Liver (tissue), 8 donors: ENCODE measurements at regions not wholly inside any gene's neighbourhood (a gene's known extent, or its start where the extent isn't known, plus 50 kb on each side); places are given as distances from the start of the nearest gene placed in this dataset.

Experiments used
- DNase-seq: peaks from one replicate; pipeline ENCODE4 v3.0.0-alpha.2; 2017; ENCODE audit warnings: low spot score
- H3K27ac ChIP-seq, 2 donors: one replicate each; pipeline ENCODE4 v1.7.0; 2013; ENCODE audit warnings: inconsistent platforms in 2 of 2, low read length in 2 of 2, control low read depth in 1 of 2, low read depth in 1 of 2, mild to moderate bottlenecking in 1 of 2
- H3K27me3 ChIP-seq, 4 donors: one replicate each; pipeline versions ENCODE4 v1.6.1 to v1.7.0; 2013; ENCODE audit warnings: low read length in 3 of 4, inconsistent platforms in 1 of 4, mild to moderate bottlenecking in 1 of 4, moderate library complexity in 1 of 4; ENCODE audit not compliant: control insufficient read depth in 4 of 4, insufficient read depth in 4 of 4
- H3K36me3 ChIP-seq, 4 donors: one replicate each; pipeline versions ENCODE4 v1.6.1 to v1.7.0; 2013; ENCODE audit warnings: low read length in 3 of 4, mild to moderate bottlenecking in 3 of 4, low read depth in 1 of 4, moderate library complexity in 1 of 4; ENCODE audit not compliant: control insufficient read depth in 4 of 4, insufficient read depth in 3 of 4
- H3K4me1 ChIP-seq, 4 donors: one replicate each; pipeline versions ENCODE4 v1.6.1 to v1.7.0; 2013; ENCODE audit warnings: low read length in 3 of 4, mild to moderate bottlenecking in 3 of 4, moderate library complexity in 1 of 4; ENCODE audit not compliant: control insufficient read depth in 4 of 4, insufficient read depth in 4 of 4
- H3K4me3 ChIP-seq, 3 donors: one replicate each; pipeline versions ENCODE4 v1.6.1 to v1.7.0; 2013; ENCODE audit warnings: low read length in 3 of 3, control low read depth in 1 of 3, low read depth in 1 of 3, mild to moderate bottlenecking in 1 of 3
- H3K9ac ChIP-seq, 2 donors: one replicate each; pipeline ENCODE4 v1.7.0; 2013; ENCODE audit warnings: low read length in 2 of 2, mild to moderate bottlenecking in 2 of 2, moderate library complexity in 2 of 2, control low read depth in 1 of 2, low read depth in 1 of 2
- H3K9me3 ChIP-seq, 4 donors: one replicate each; pipeline versions ENCODE4 v1.6.1 to v1.7.0; 2013; ENCODE audit warnings: low read length in 3 of 4; ENCODE audit not compliant: control insufficient read depth in 4 of 4
- ATF3 ChIP-seq: IDR thresholded peaks from 2 replicates; pipeline ENCODE4 v1.6.1; 2016; ENCODE audit warnings: antibody characterized with exemption
- EGR1 ChIP-seq, 2 donors: IDR thresholded peaks; 2 replicates each; pipeline ENCODE4 v1.6.1; 2016 to 2018; ENCODE audit warnings: antibody characterized with exemption in 2 of 2, low read depth in 2 of 2
- FOXA1 ChIP-seq: IDR thresholded peaks from 2 replicates; pipeline ENCODE4 v1.6.1; 2016; ENCODE audit warnings: antibody characterized with exemption
- FOXA2 ChIP-seq: IDR thresholded peaks from 2 replicates; pipeline ENCODE4 v1.6.1; 2016; ENCODE audit warnings: antibody characterized with exemption
- GABPA ChIP-seq, 2 donors: IDR thresholded peaks in 1 of 2; conservative IDR thresholded peaks in 1 of 2; 2 replicates each; pipeline ENCODE4 v1.6.1; 2016; ENCODE audit warnings: antibody characterized with exemption in 2 of 2, mild to moderate bottlenecking in 1 of 2, moderate library complexity in 1 of 2
- HNF4A ChIP-seq, 2 donors: conservative IDR thresholded peaks; 2 replicates each; pipeline ENCODE4 v1.6.1; 2016; ENCODE audit warnings: antibody characterized with exemption in 2 of 2, mild to moderate bottlenecking in 2 of 2
- HNF4G ChIP-seq: IDR thresholded peaks from 2 replicates; pipeline ENCODE4 v1.6.1; 2016; ENCODE audit warnings: antibody characterized with exemption
- JUND ChIP-seq, 2 donors: IDR thresholded peaks; 2 replicates each; pipeline ENCODE4 v1.6.1; 2016; ENCODE audit warnings: antibody characterized with exemption in 2 of 2
- MAX ChIP-seq: IDR thresholded peaks from 2 replicates; pipeline ENCODE4 v1.6.1; 2016; ENCODE audit warnings: antibody characterized with exemption
- NR2F2 ChIP-seq: IDR thresholded peaks from 2 replicates; pipeline ENCODE4 v1.6.1; 2016; ENCODE audit warnings: antibody characterized with exemption
- RAD21 ChIP-seq, 2 donors: IDR thresholded peaks; 2 replicates each; pipeline ENCODE4 v1.6.1; 2016; ENCODE audit warnings: antibody characterized with exemption in 2 of 2, mild to moderate bottlenecking in 2 of 2
- RXRA ChIP-seq, 2 donors: IDR thresholded peaks; 2 replicates each; pipeline ENCODE4 v1.6.1; 2017 to 2018; ENCODE audit warnings: antibody characterized with exemption in 2 of 2, mild to moderate bottlenecking in 1 of 2
- SP1 ChIP-seq: IDR thresholded peaks from 2 replicates; pipeline ENCODE4 v1.6.1; 2018; ENCODE audit warnings: antibody characterized with exemption, mild to moderate bottlenecking
- TAF1 ChIP-seq: conservative IDR thresholded peaks from 2 replicates; pipeline ENCODE4 v1.6.1; 2016; ENCODE audit warnings: antibody characterized with exemption, mild to moderate bottlenecking
- YY1 ChIP-seq: IDR thresholded peaks from 2 replicates; pipeline ENCODE4 v1.6.1; 2016; ENCODE audit warnings: antibody characterized with exemption, mild to moderate bottlenecking
- ZBTB33 ChIP-seq: IDR thresholded peaks from 2 replicates; pipeline ENCODE4 v1.6.1; 2016; ENCODE audit warnings: antibody characterized with exemption
- WGBS: extraction: QIAGEN DNeasy Blood & Tissue Kit; methylation state at CpG from one replicate; pipeline ENCODE4 v1.1.7; 2013; 5-methylcytosine and 5-hydroxymethylcytosine counted together
- TF ChIP-seq, protein P1 (sequence below): fragments of 150-350 bp; IDR thresholded peaks from 2 replicates; pipeline ENCODE4 v1.5.1; 2017; ENCODE audit warnings: improper control_type of control experiment, low read depth, low read length; ENCODE audit not compliant: missing input control
- TF ChIP-seq, protein P2 (sequence below): IDR thresholded peaks from 2 replicates; pipeline ENCODE4 v1.6.1; 2016; ENCODE audit warnings: antibody characterized with exemption, mild to moderate bottlenecking
- donor health status: healthy.
- donor health status: healthy.
- donor health status: healthy.
- donor health status: healthy.
- donor health status: healthy.

DNA sequence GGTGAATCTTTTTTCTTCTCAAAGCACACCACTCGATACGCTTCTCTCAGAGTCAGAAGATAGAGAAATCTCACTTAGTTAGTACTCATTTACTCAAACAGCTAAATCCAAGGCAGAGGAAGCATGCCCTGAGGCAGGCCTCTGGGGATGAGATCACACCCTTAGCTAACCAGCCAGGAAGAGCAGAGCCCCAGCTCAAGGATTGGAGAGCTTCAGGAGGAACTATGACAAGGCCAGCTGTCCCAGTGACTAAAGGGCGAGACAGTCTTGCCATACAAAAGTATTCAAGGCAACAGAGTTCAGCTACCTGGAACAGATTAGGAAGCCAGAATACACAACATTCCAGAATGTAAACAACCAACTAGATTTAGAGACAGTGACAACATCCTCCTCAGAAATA is 197.7 kb upstream of the CCDC196 start:
- no peaks in the 10 kb centered on the region for H3K27me3 ChIP-seq
- H3K9ac ChIP-seq, result no peak overlapping the region
- no peak overlapping the region for H3K27ac ChIP-seq
- WGBS, result 96% methylated on average over 3 of the region's 3 CpGs
- no peak overlapping the region for H3K4me3 ChIP-seq
- no peaks in the 10 kb centered on the region for H3K36me3 ChIP-seq
- H3K9me3 ChIP-seq, result no peaks in the 10 kb centered on the region
- H3K4me1 ChIP-seq, result no peaks in the 10 kb centered on the region
- no peak for DNase-seq
- TF ChIP-seq GABPA (IDR thresholded peaks at IDR 0.05 in 1 of 2, conservative IDR thresholded peaks at IDR 0.05 in 1 of 2) (no peak), FOXA1 (no peak), ATF3 (no peak), MAX (no peak), FOXA2 (no peak), SP1 (no peak), ZBTB33 (no peak), EGR1 (IDR thresholded peaks at IDR 0.05; ENCODE audit: low read depth in 2 of 2) (no peak), NR2F2 (no peak), YY1 (no peak), TAF1 (no peak), HNF4A (conservative IDR thresholded peaks at IDR 0.05) (no peak), RXRA (IDR thresholded peaks at IDR 0.05) (no peak), RAD21 (IDR thresholded peaks at IDR 0.05) (no peak), JUND (IDR thresholded peaks at IDR 0.05) (no peak), HNF4G (no peak)
- TF ChIP-seq, protein P1, sequence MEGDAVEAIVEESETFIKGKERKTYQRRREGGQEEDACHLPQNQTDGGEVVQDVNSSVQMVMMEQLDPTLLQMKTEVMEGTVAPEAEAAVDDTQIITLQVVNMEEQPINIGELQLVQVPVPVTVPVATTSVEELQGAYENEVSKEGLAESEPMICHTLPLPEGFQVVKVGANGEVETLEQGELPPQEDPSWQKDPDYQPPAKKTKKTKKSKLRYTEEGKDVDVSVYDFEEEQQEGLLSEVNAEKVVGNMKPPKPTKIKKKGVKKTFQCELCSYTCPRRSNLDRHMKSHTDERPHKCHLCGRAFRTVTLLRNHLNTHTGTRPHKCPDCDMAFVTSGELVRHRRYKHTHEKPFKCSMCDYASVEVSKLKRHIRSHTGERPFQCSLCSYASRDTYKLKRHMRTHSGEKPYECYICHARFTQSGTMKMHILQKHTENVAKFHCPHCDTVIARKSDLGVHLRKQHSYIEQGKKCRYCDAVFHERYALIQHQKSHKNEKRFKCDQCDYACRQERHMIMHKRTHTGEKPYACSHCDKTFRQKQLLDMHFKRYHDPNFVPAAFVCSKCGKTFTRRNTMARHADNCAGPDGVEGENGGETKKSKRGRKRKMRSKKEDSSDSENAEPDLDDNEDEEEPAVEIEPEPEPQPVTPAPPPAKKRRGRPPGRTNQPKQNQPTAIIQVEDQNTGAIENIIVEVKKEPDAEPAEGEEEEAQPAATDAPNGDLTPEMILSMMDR, result no peak
- TF ChIP-seq, protein P2, sequence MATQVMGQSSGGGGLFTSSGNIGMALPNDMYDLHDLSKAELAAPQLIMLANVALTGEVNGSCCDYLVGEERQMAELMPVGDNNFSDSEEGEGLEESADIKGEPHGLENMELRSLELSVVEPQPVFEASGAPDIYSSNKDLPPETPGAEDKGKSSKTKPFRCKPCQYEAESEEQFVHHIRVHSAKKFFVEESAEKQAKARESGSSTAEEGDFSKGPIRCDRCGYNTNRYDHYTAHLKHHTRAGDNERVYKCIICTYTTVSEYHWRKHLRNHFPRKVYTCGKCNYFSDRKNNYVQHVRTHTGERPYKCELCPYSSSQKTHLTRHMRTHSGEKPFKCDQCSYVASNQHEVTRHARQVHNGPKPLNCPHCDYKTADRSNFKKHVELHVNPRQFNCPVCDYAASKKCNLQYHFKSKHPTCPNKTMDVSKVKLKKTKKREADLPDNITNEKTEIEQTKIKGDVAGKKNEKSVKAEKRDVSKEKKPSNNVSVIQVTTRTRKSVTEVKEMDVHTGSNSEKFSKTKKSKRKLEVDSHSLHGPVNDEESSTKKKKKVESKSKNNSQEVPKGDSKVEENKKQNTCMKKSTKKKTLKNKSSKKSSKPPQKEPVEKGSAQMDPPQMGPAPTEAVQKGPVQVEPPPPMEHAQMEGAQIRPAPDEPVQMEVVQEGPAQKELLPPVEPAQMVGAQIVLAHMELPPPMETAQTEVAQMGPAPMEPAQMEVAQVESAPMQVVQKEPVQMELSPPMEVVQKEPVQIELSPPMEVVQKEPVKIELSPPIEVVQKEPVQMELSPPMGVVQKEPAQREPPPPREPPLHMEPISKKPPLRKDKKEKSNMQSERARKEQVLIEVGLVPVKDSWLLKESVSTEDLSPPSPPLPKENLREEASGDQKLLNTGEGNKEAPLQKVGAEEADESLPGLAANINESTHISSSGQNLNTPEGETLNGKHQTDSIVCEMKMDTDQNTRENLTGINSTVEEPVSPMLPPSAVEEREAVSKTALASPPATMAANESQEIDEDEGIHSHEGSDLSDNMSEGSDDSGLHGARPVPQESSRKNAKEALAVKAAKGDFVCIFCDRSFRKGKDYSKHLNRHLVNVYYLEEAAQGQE, result no peak

DNA sequence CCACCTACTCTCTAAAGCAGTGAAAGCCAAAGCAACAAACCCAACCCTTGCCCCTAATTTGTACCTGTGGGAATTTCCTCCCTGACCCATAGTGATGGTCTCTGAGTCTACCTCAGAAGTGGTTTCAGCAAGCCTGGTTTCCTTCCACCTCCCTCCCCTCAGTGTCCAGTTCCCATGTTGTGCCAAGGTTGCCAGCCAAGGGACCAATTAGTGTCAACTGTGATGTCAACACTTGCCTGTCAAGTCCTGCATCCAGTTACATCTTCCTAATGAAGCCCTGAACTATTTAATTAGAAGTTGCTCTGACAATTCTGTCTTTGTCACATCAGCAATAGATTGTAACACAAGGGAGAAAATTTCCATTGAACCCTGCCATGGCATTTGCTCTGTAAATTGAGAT is 194.4 kb upstream of the CCDC196 start:
- Histone ChIP-seq H3K9me3 (no peaks in the 10 kb centered on the region), H3K4me1 (no peaks in the 10 kb centered on the region), H3K4me3 (no peak overlapping the region), H3K9ac (no peak overlapping the region), H3K27me3 (no peaks in the 10 kb centered on the region), H3K36me3 (no peaks in the 10 kb centered on the region), H3K27ac (no peak overlapping the region)
- TF ChIP-seq EGR1 (IDR thresholded peaks at IDR 0.05; ENCODE audit: low read depth in 2 of 2) (no peak), FOXA1 (no peak), GABPA (IDR thresholded peaks at IDR 0.05 in 1 of 2, conservative IDR thresholded peaks at IDR 0.05 in 1 of 2) (no peak), JUND (IDR thresholded peaks at IDR 0.05) (no peak), HNF4G (no peak), FOXA2 (no peak), NR2F2 (no peak), ZBTB33 (no peak), HNF4A (conservative IDR thresholded peaks at IDR 0.05) (no peak), MAX (no peak), TAF1 (no peak), YY1 (no peak), RXRA (IDR thresholded peaks at IDR 0.05) (no peak), ATF3 (no peak), RAD21 (IDR thresholded peaks at IDR 0.05) (no peak)
- TF ChIP-seq, protein P1, result no peak
- no peak for DNase-seq
